Heart left ventricle (tissue), 13 donors: ENCODE measurements at regions not wholly inside any gene's neighbourhood (a gene's known extent, or its start where the extent isn't known, plus 50 kb on each side); places are given as distances from the start of the nearest gene placed in this dataset.

ENCODE experiments used
- POLR2A ChIP-seq, 2 donors: fragments of 450-650 bp; IDR thresholded peaks; one replicate each; pipeline ENCODE4 v1.6.1; 2017; ENCODE audit warnings: antibody characterized with exemption in 2 of 2, mild to moderate bottlenecking in 2 of 2, moderate library complexity in 2 of 2
- TF ChIP-seq, protein P1 (sequence below), 12 donors: fragments of 200-600 bp; sonication (generic) in 4 of 12; IDR thresholded peaks; one replicate each; pipeline versions ENCODE4 v1.5.0 to v1.8.0; 2018 to 2022; ENCODE audit warnings: antibody characterized with exemption in 12 of 12, mild to moderate bottlenecking in 5 of 12
- donor health status: ischemic (EF 13 %, LVEDD 7.1; RV severe dilation, severe dysfunction).
- donor health status: DM: no; HTN: yes; CAD: no.
- donor health status: DM: no; HTN: no; CAD: no.
- donor health status: ischemic (EF 25% LVEDD 6.9; RV normal size, moderate dysfunction).
- donor health status: ischemic (EF 25% LVEDD 5.7; RV mildly dilated, moderate dysfunction).
- donor health status: ischemic (EF 35%, LVEDD 5.7; RV mildly dilated, moderate dysfunction).
- donor health status: nonischemic (EF 11% LVEDD 7.7; RV severe dilation, severe dysfunction).
- donor health status: DM: yes; HTN: yes; CAD: no.
- donor health status: PGD.
- donor health status: ischemic (EF 29% LVEDD 5.4; RV normal size, mild dysfunction).
- donor health status: nonischemic (EF 23%, LVEDD 6.1; RV moderate dilation, normal function).

GRCh38 chr3:176951586-176952292 lies 245.5 kb downstream of the TBL1XR1 start:
- TF ChIP-seq, protein P1, sequence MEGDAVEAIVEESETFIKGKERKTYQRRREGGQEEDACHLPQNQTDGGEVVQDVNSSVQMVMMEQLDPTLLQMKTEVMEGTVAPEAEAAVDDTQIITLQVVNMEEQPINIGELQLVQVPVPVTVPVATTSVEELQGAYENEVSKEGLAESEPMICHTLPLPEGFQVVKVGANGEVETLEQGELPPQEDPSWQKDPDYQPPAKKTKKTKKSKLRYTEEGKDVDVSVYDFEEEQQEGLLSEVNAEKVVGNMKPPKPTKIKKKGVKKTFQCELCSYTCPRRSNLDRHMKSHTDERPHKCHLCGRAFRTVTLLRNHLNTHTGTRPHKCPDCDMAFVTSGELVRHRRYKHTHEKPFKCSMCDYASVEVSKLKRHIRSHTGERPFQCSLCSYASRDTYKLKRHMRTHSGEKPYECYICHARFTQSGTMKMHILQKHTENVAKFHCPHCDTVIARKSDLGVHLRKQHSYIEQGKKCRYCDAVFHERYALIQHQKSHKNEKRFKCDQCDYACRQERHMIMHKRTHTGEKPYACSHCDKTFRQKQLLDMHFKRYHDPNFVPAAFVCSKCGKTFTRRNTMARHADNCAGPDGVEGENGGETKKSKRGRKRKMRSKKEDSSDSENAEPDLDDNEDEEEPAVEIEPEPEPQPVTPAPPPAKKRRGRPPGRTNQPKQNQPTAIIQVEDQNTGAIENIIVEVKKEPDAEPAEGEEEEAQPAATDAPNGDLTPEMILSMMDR (IDR thresholded peaks at IDR 0.05): no peak
- TF ChIP-seq POLR2A (IDR thresholded peaks at IDR 0.05): no peak
